OCI-LY3 (cell line): ENCODE measurements at regions not wholly inside any gene's neighbourhood (a gene's known extent, or its start where the extent isn't known, plus 50 kb on each side); places are given as distances from the start of the nearest gene placed in this dataset.

Experiments used
- CTCF ChIP-seq: fragments of 200-600, 300-600 bp; sonication (generic); IDR thresholded peaks from 2 replicates; pipeline ENCODE4 v1.5.1; 2014; ENCODE audit warnings: antibody characterized with exemption, low read length, low read depth
- EZH2phosphoT487 ChIP-seq: fragments of 200-600 bp; shearing (Covaris generic); IDR thresholded peaks from 2 replicates; pipeline ENCODE4 v1.6.1; 2018; ENCODE audit warnings: antibody characterized with exemption, mixed run types, low read depth

GRCh38 chrX:8043121-8043520 is 115.9 kb upstream of the PNPLA4 start:
- TF ChIP-seq CTCF (no peak), EZH2phosphoT487 (no peak)
